ENCODE measurements at regions not wholly inside any gene's neighbourhood (a gene's known extent, or its start where the extent isn't known, plus 50 kb on each side); places are given as distances from the start of the nearest gene placed in this dataset.

- Mint-ChIP-seq H3K27me3 (ENCODE audit: low read depth) (peaks cover 5% of the 10 kb centered on the region), H3K9me3 (ENCODE audit: low read depth) (no peaks in the 10 kb centered on the region), H3K4me3 (ENCODE audit: unreplicated experiment) (no peak overlapping the region), H3K27ac (ENCODE audit: unreplicated experiment) (no peak overlapping the region), H3K36me3 (ENCODE audit: low read depth) (no peaks in the 10 kb centered on the region), H3K4me1 (ENCODE audit: low read depth) (no peaks in the 10 kb centered on the region)
- DNase-seq (ENCODE audit: low spot score), result no peak
- TF ChIP-seq CTCF (IDR thresholded peaks at IDR 0.05), result no peak
Measured at GRCh38 chr2:161046876-161047275, 113.4 kb upstream of the TANK start.

GRCh38 chr2:161048317-161048716, 111.9 kb upstream of the TANK start:
- Mint-ChIP-seq H3K36me3 (ENCODE audit: low read depth) (no peaks in the 10 kb centered on the region), H3K9me3 (ENCODE audit: low read depth) (no peaks in the 10 kb centered on the region), H3K4me3 (ENCODE audit: unreplicated experiment) (no peak overlapping the region), H3K27me3 (ENCODE audit: low read depth) (peaks cover 5% of the 10 kb centered on the region), H3K27ac (ENCODE audit: unreplicated experiment) (no peak overlapping the region), H3K4me1 (ENCODE audit: low read depth) (no peaks in the 10 kb centered on the region)
- no peak for TF ChIP-seq CTCF (IDR thresholded peaks at IDR 0.05)
- no peak for DNase-seq (ENCODE audit: low spot score)

GRCh38 chr2:161049559-161049958, 110.7 kb upstream of the TANK start:
- Mint-ChIP-seq H3K4me3 (ENCODE audit: unreplicated experiment) (no peak overlapping the region), H3K9me3 (ENCODE audit: low read depth) (no peaks in the 10 kb centered on the region), H3K27ac (ENCODE audit: unreplicated experiment) (no peak overlapping the region), H3K4me1 (ENCODE audit: low read depth) (no peaks in the 10 kb centered on the region), H3K27me3 (ENCODE audit: low read depth) (peaks cover 7% of the 10 kb centered on the region), H3K36me3 (ENCODE audit: low read depth) (no peaks in the 10 kb centered on the region)
- DNase-seq (ENCODE audit: low spot score), result no peak
- TF ChIP-seq CTCF (IDR thresholded peaks at IDR 0.05), result no peak

GRCh38 chr2:161052214-161052613, 108.0 kb upstream of the TANK start:
- no peak overlapping the region for H3K27ac Mint-ChIP-seq (ENCODE audit: unreplicated experiment)
- no peak for TF ChIP-seq CTCF (IDR thresholded peaks at IDR 0.05)

GRCh38 chr2:161055289-161055688, 104.9 kb upstream of the TANK start:
- Mint-ChIP-seq H3K27me3 (ENCODE audit: low read depth) (peaks cover 9% of the 10 kb centered on the region), H3K36me3 (ENCODE audit: low read depth) (no peaks in the 10 kb centered on the region), H3K4me3 (ENCODE audit: unreplicated experiment) (no peak overlapping the region), H3K4me1 (ENCODE audit: low read depth) (no peaks in the 10 kb centered on the region), H3K27ac (ENCODE audit: unreplicated experiment) (no peak overlapping the region), H3K9me3 (ENCODE audit: low read depth) (peaks cover 4% of the 10 kb centered on the region)
- DNase-seq (ENCODE audit: low spot score), result no peak
- no peak for TF ChIP-seq CTCF (IDR thresholded peaks at IDR 0.05)

More at GRCh38 chr2:161052214-161052613, 108.0 kb upstream of the TANK start:
- no peaks in the 10 kb centered on the region for H3K36me3 Mint-ChIP-seq (ENCODE audit: low read depth)
- H3K27me3 Mint-ChIP-seq (ENCODE audit: low read depth), result peaks cover 11% of the 10 kb centered on the region
- H3K4me3 Mint-ChIP-seq (ENCODE audit: unreplicated experiment), result no peak overlapping the region
- DNase-seq (ENCODE audit: low spot score), result no peak
- H3K4me1 Mint-ChIP-seq (ENCODE audit: low read depth), result no peaks in the 10 kb centered on the region
- H3K9me3 Mint-ChIP-seq (ENCODE audit: low read depth), result peaks cover 4% of the 10 kb centered on the region
